ENCODE measurements at regions not wholly inside any gene's neighbourhood (a gene's known extent, or its start where the extent isn't known, plus 50 kb on each side); places are given as distances from the start of the nearest gene placed in this dataset.

- TF ChIP-seq ARNT (IDR thresholded peaks at IDR 0.05) (no peak), JUN (CRISPR knock-in tag; IDR thresholded peaks at IDR 0.05) (no peak), TFE3 (CRISPR knock-in tag; IDR thresholded peaks at IDR 0.05) (no peak), EZH2 (conservative IDR thresholded peaks at IDR 0.05; ENCODE audit: low read depth, low read length) (no peak), MYC (CRISPR knock-in tag; IDR thresholded peaks at IDR 0.05; ENCODE audit: borderline replicate concordance) (no peak), GABPB1 (CRISPR knock-in tag; IDR thresholded peaks at IDR 0.05) (no peak), TAF1 (CRISPR knock-in tag; IDR thresholded peaks at IDR 0.05) (no peak), HINFP (CRISPR knock-in tag; IDR thresholded peaks at IDR 0.05; ENCODE audit: low read depth) (no peak), ZNF776 (CRISPR knock-in tag; IDR thresholded peaks at IDR 0.05) (no peak)
These were observed 57.1 kb upstream of the KLHL29 start for GRCh38 chr2:23327887-23328286.

Data from HepG2 (cell line).